K562 (cell line): ENCODE measurements at regions not wholly inside any gene's neighbourhood (a gene's known extent, or its start where the extent isn't known, plus 50 kb on each side); places are given as distances from the start of the nearest gene placed in this dataset.

Source experiments
- ATAC-seq: fragments of 200-7000 bp; cut with Tn5 transposase; 3 replicates; pipeline ENCODE4 v1.9.1; 2020; ENCODE audit warnings: moderate library complexity
- BruUV-seq: library from RNA; stranded (reverse); fragments of 400-500 nt; replicated peaks from 2 replicates; lab custom pipeline; 2021; lab: Mats Ljungman, UMichigan
- CTCF ChIA-PET: fragments of 300-600 bp; formaldehyde crosslinking; extraction: SDS; loops from one replicate; lab custom pipeline; 2021; ENCODE audit warnings: low intra/inter-chr PET ratio; lab: Yijun Ruan, JAX
- POLR2A ChIA-PET: fragments of 300-600, 350-650 bp; sonication (Branson Sonifier 250); formaldehyde crosslinking; extraction: SDS; loops from one replicate; lab custom pipeline; 2021; ENCODE audit warnings: antibody characterized with exemption, inconsistent platforms; lab: Yijun Ruan, JAX
- DNase-seq, 4 experiments: peaks; one replicate each; pipeline versions ENCODE4 v3.0.0 to v3.0.0-alpha.2; 2011 to 2018; ENCODE audit warnings: low spot score in 3 of 4, mixed read lengths in 3 of 4; ENCODE audit errors: extremely low read depth in 1 of 4
- FAIRE-seq: peaks from 2 replicates; lab custom pipeline; 2011; peaks lifted over from hg19 to GRCh38; lab: Jason Lieb, UNC
- H2AFZ ChIP-seq: 2 replicates; pipeline ENCODE4 v1.6.0; 2011; ENCODE audit warnings: low read depth, low read length, control low read depth, inconsistent platforms
- H3K27ac ChIP-seq: fragments of 200-600 bp; 3 replicates; pipeline ENCODE4 v1.8.0; 2011; ENCODE audit warnings: low read depth, mild to moderate bottlenecking, control low read depth, inconsistent platforms, low read length, moderate library complexity, mixed read lengths; ENCODE audit errors: extremely low read depth
- H3K27me3 ChIP-seq, 2 experiments: fragments of 300-600 bp in 1 of 2; 2 replicates in 1 of 2; 3 replicates in 1 of 2; pipeline versions ENCODE4 v1.6.0 to v1.8.0; 2011; ENCODE audit warnings: inconsistent platforms in 2 of 2, low read length in 2 of 2, mild to moderate bottlenecking in 1 of 2, mixed read lengths in 1 of 2, moderate library complexity in 1 of 2; ENCODE audit not compliant: control insufficient read depth in 2 of 2, insufficient read depth in 2 of 2
- H3K36me3 ChIP-seq: fragments of 300-600 bp; 3 replicates; pipeline ENCODE4 v1.8.0; 2011; ENCODE audit warnings: mild to moderate bottlenecking, low read length, inconsistent platforms; ENCODE audit not compliant: control insufficient read depth, insufficient read depth
- H3K4me1 ChIP-seq, 2 experiments: fragments of 200-600 bp in 1 of 2; replicated peaks in 1 of 2; 2 replicates in 1 of 2; 3 replicates in 1 of 2; pipeline versions ENCODE4 v1.5.1 to v1.8.0; 2011; ENCODE audit warnings: inconsistent platforms in 2 of 2, low read length in 2 of 2, mild to moderate bottlenecking in 1 of 2, mixed read lengths in 1 of 2, moderate library complexity in 1 of 2; ENCODE audit not compliant: control insufficient read depth in 2 of 2, insufficient read depth in 2 of 2
- H3K4me2 ChIP-seq: 2 replicates; pipeline ENCODE4 v1.6.1; 2011; ENCODE audit warnings: low read length, control low read depth, inconsistent platforms, mixed read lengths; ENCODE audit not compliant: insufficient read depth
- H3K4me3 ChIP-seq: fragments of 200-600 bp; sonication (generic), shearing (Covaris generic); 2 replicates; pipeline ENCODE4 v1.5.1; 2016; ENCODE audit warnings: control low read depth, inconsistent platforms
- H3K79me2 ChIP-seq: fragments of 200-600 bp; 3 replicates; pipeline ENCODE4 v1.8.0; 2011; ENCODE audit warnings: low read length, inconsistent platforms; ENCODE audit not compliant: control insufficient read depth, insufficient read depth
- H3K9ac ChIP-seq, 2 experiments: 2 replicates each; pipeline versions ENCODE4 v1.6.0 to v1.6.1; 2011; ENCODE audit warnings: low read depth in 2 of 2, low read length in 2 of 2, control low read depth in 1 of 2, inconsistent platforms in 1 of 2, mild to moderate bottlenecking in 1 of 2, mixed read lengths in 1 of 2; ENCODE audit not compliant: insufficient read depth in 1 of 2
- H3K9me1 ChIP-seq: one replicate; pipeline ENCODE4 v1.6.0; 2011; ENCODE audit warnings: inconsistent platforms, mild to moderate bottlenecking, low read length, moderate library complexity; ENCODE audit not compliant: control insufficient read depth, insufficient read depth
- H3K9me3 ChIP-seq: replicated peaks from 2 replicates; pipeline ENCODE4 v1.5.1; 2011; ENCODE audit warnings: low read depth, low read length, inconsistent platforms; ENCODE audit not compliant: control insufficient read depth, insufficient read depth
- H4K20me1 ChIP-seq: replicated peaks from 2 replicates; pipeline ENCODE4 v1.6.1; 2011; ENCODE audit warnings: low read length, inconsistent platforms, mixed read lengths; ENCODE audit not compliant: control insufficient read depth, insufficient read depth
- HDAC8 ChIP-seq: fragments of 450-650 bp; IDR thresholded peaks from 2 replicates; pipeline ENCODE4 v1.6.1; 2016; ENCODE audit warnings: mild to moderate bottlenecking, missing genetic modification characterization, moderate library complexity, missing compliant biosample characterization
- MCM3 ChIP-seq: fragments of 450-650 bp; IDR thresholded peaks from 2 replicates; pipeline ENCODE4 v1.6.1; 2016
- NCOR1 ChIP-seq: fragments of 450-650 bp; IDR thresholded peaks from 2 replicates; pipeline ENCODE4 v1.6.1; 2016; ENCODE audit warnings: mild to moderate bottlenecking, moderate library complexity
- NELFE ChIP-seq: IDR thresholded peaks from 2 replicates; pipeline ENCODE4 v1.6.1; 2011; ENCODE audit warnings: mild to moderate bottlenecking; ENCODE audit not compliant: insufficient read depth, insufficient read length
- SP2 ChIP-seq: IDR thresholded peaks from 2 replicates; pipeline ENCODE4 v1.6.1; 2011; ENCODE audit warnings: mild to moderate bottlenecking, low read depth, low read length, moderate library complexity; ENCODE audit not compliant: poor library complexity, severe bottlenecking; ENCODE audit errors: extremely low read depth
- ZNF668 ChIP-seq: fragments of 250-450 bp; sonication (Bioruptor Pico); IDR thresholded peaks from 2 replicates; pipeline ENCODE4 v1.8.0; 2022; ENCODE audit warnings: mild to moderate bottlenecking, inconsistent platforms
- ZNF76 ChIP-seq: fragments of 250-450 bp; sonication (Bioruptor Pico); IDR thresholded peaks from 2 replicates; pipeline ENCODE4 v1.4.0; 2020; ENCODE audit warnings: mild to moderate bottlenecking, moderate library complexity, borderline replicate concordance
- WGBS: fragments of 100-300 bp; shearing (Covaris generic); methylation state at CpG from one replicate; pipeline ENCODE4 v1.1.6; 2016; ENCODE audit warnings: low coverage, mixed read lengths; ENCODE audit not compliant: insufficient coverage; ENCODE audit errors: missing lambda C conversion rate; 5-methylcytosine and 5-hydroxymethylcytosine counted together
- in situ Hi-C: fragments of 300-500 bp; cut with MboI; formaldehyde crosslinking; loops from 4 replicates; pipeline ENCODE4 v1.15.0; 2018; ENCODE audit warnings: inconsistent platforms, mixed read lengths
- intact Hi-C: fragments of 100-400 bp; cut with micrococcal nuclease; formaldehyde crosslinking; loops from 2 replicates; pipeline ENCODE4 v1.14.2; 2022
- TF ChIP-seq, protein P1 (sequence below): sonication (generic); formaldehyde crosslinking; IDR thresholded peaks from 2 replicates; pipeline ENCODE4 v1.4.0; 2020; ENCODE audit warnings: mild to moderate bottlenecking, missing genetic modification reagents
- TF ChIP-seq, protein P2 (sequence below): fragments of 250-450 bp; sonication (Bioruptor Pico); IDR thresholded peaks from 2 replicates; pipeline ENCODE4 v1.5.0; 2021; ENCODE audit warnings: mild to moderate bottlenecking, borderline replicate concordance
- TF ChIP-seq, protein P3 (sequence below): fragments of 250-450 bp; sonication (Bioruptor Pico); IDR thresholded peaks from 2 replicates; pipeline ENCODE4 v1.8.0; 2021; ENCODE audit warnings: moderate library complexity, mild to moderate bottlenecking, inconsistent platforms

DNA sequence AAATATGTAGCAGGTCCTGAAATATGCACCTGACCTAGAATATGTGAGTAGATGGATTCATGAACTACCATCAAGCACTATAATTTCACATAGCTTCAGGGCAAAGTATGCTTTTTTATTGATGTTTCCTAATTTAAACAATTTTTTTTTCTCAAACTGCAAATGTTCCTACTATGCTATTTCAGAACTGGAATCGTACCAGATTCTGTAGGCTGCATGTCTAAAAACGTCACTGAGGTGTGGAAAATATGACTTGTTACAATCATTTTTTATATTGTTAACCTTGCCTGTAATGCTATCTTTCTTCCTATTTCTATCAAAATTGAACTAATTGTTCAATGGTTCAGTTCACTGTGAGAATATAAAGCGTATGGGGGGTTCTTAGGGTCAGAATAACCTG lies 78.0 kb upstream of the RERGL start:
- Histone ChIP-seq H3K4me2 (no peak overlapping the region), H3K36me3 (no peaks in the 10 kb centered on the region), H4K20me1 (no peaks in the 10 kb centered on the region), H3K4me3 (no peak overlapping the region), H3K9me1 (no peaks in the 10 kb centered on the region), H3K27ac (no peak overlapping the region), H3K9me3 (no peaks in the 10 kb centered on the region), H3K9ac (no peak overlapping the region), H3K27me3 (no peaks in the 10 kb centered on the region), H3K79me2 (no peaks in the 10 kb centered on the region), H3K4me1 (no peaks in the 10 kb centered on the region), H2AFZ (no peak overlapping the region)
- in situ Hi-C loops (no loop called here), intact Hi-C loops (no loop called here)
- ChIA-PET POLR2A (no interaction called here), CTCF (no interaction called here)
- DNase-seq (no peak), ATAC-seq (no peak), FAIRE-seq (no peak)
- TF ChIP-seq HDAC8 (tag) (no peak), MCM3 (no peak), SP2 (no peak), ZNF76 (no peak), NCOR1 (no peak), ZNF668 (CRISPR knock-in tag) (no peak), NELFE (no peak)
- TF ChIP-seq, protein P1, sequence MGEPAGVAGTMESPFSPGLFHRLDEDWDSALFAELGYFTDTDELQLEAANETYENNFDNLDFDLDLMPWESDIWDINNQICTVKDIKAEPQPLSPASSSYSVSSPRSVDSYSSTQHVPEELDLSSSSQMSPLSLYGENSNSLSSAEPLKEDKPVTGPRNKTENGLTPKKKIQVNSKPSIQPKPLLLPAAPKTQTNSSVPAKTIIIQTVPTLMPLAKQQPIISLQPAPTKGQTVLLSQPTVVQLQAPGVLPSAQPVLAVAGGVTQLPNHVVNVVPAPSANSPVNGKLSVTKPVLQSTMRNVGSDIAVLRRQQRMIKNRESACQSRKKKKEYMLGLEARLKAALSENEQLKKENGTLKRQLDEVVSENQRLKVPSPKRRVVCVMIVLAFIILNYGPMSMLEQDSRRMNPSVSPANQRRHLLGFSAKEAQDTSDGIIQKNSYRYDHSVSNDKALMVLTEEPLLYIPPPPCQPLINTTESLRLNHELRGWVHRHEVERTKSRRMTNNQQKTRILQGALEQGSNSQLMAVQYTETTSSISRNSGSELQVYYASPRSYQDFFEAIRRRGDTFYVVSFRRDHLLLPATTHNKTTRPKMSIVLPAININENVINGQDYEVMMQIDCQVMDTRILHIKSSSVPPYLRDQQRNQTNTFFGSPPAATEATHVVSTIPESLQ (CRISPR knock-in tag): no peak
- TF ChIP-seq, protein P2, sequence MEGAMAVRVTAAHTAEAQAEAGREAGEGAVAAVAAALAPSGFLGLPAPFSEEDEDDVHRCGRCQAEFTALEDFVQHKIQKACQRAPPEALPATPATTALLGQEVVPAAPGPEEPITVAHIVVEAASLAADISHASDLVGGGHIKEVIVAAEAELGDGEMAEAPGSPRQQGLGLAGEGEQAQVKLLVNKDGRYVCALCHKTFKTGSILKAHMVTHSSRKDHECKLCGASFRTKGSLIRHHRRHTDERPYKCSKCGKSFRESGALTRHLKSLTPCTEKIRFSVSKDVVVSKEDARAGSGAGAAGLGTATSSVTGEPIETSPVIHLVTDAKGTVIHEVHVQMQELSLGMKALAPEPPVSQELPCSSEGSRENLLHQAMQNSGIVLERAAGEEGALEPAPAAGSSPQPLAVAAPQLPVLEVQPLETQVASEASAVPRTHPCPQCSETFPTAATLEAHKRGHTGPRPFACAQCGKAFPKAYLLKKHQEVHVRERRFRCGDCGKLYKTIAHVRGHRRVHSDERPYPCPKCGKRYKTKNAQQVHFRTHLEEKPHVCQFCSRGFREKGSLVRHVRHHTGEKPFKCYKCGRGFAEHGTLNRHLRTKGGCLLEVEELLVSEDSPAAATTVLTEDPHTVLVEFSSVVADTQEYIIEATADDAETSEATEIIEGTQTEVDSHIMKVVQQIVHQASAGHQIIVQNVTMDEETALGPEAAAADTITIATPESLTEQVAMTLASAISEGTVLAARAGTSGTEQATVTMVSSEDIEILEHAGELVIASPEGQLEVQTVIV (CRISPR knock-in tag): no peak
- TF ChIP-seq, protein P3, sequence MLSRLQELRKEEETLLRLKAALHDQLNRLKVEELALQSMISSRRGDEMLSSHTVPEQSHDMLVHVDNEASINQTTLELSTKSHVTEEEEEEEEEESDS: no peak
- 0% methylated on average over 3 of the region's 3 CpGs for WGBS
- BruUV-seq: no TSS peak
